ENCODE measurements at regions not wholly inside any gene's neighbourhood (a gene's known extent, or its start where the extent isn't known, plus 50 kb on each side); places are given as distances from the start of the nearest gene placed in this dataset.

GRCh38 chr4:10773010-10773409 lies 88.4 kb upstream of the CLNK start:
- intact Hi-C loops (cut with DNase I), result no loop called here
- TF ChIP-seq POLR2A (IDR thresholded peaks at IDR 0.05; ENCODE audit: low read depth), result no peak
- no peak for TF ChIP-seq EP300 (IDR thresholded peaks at IDR 0.05)
- no peak for TF ChIP-seq CTCF (IDR thresholded peaks at IDR 0.05)
- no peak for DNase-seq (ENCODE audit: extremely low spot score)
- H3K27ac ChIP-seq (replicated peaks in 1 of 4), result no peak overlapping the region
- no peak overlapping the region for H3K4me3 ChIP-seq
- no peaks in the 10 kb centered on the region for H3K4me1 ChIP-seq
- H3K36me3 ChIP-seq, result no peaks in the 10 kb centered on the region
- WGBS, result 49% methylated on average over 3 of the region's 3 CpGs
- H3K9me3 ChIP-seq, result no peaks in the 10 kb centered on the region
- H3K27me3 ChIP-seq, result no peaks in the 10 kb centered on the region

GRCh38 chr4:10765386-10765785 lies 80.8 kb upstream of the CLNK start:
- no peak for DNase-seq (ENCODE audit: extremely low spot score)
- Histone ChIP-seq H3K4me3 (no peak overlapping the region), H3K27ac (replicated peaks in 1 of 4) (no peak overlapping the region), H3K4me1 (no peaks in the 10 kb centered on the region), H3K9me3 (no peaks in the 10 kb centered on the region), H3K36me3 (no peaks in the 10 kb centered on the region), H3K27me3 (no peaks in the 10 kb centered on the region)
- intact Hi-C loops (cut with DNase I), result no loop called here
- WGBS, result 61% methylated on average over 3 of the region's 3 CpGs
- TF ChIP-seq EP300 (IDR thresholded peaks at IDR 0.05), result no peak
- no peak for TF ChIP-seq POLR2A (IDR thresholded peaks at IDR 0.05; ENCODE audit: low read depth)
- TF ChIP-seq POLR2AphosphoS5 (IDR thresholded peaks at IDR 0.05), result no peak
- TF ChIP-seq CTCF (IDR thresholded peaks at IDR 0.05), result no peak

- Histone ChIP-seq H3K9me3 (no peaks in the 10 kb centered on the region), H3K36me3 (no peaks in the 10 kb centered on the region), H3K27me3 (no peaks in the 10 kb centered on the region), H3K27ac (replicated peaks in 1 of 4) (no peak overlapping the region), H3K4me1 (no peaks in the 10 kb centered on the region), H3K4me3 (no peak overlapping the region)
- 70% methylated on average over 4 of the region's 4 CpGs for WGBS
- no peak for TF ChIP-seq POLR2A (IDR thresholded peaks at IDR 0.05; ENCODE audit: low read depth)
- no peak for TF ChIP-seq EP300 (IDR thresholded peaks at IDR 0.05)
- no peak for TF ChIP-seq POLR2AphosphoS5 (IDR thresholded peaks at IDR 0.05)
- no peak for TF ChIP-seq CTCF (IDR thresholded peaks at IDR 0.05)
- DNase-seq (ENCODE audit: extremely low spot score), result no peak
- intact Hi-C loops (cut with DNase I), result no loop called here
These were observed 78.0 kb upstream of the CLNK start for GRCh38 chr4:10762561-10762960.

- Histone ChIP-seq H3K27me3 (no peaks in the 10 kb centered on the region), H3K9me3 (no peaks in the 10 kb centered on the region), H3K27ac (replicated peaks in 1 of 4) (no peak overlapping the region), H3K36me3 (no peaks in the 10 kb centered on the region), H3K4me3 (no peak overlapping the region), H3K4me1 (no peaks in the 10 kb centered on the region)
- intact Hi-C loops (cut with DNase I), result no loop called here
- 79% methylated on average over 1 of the region's 1 CpG for WGBS
- DNase-seq (ENCODE audit: extremely low spot score), result no peak
- TF ChIP-seq EP300 (IDR thresholded peaks at IDR 0.05), result no peak
- TF ChIP-seq POLR2AphosphoS5 (IDR thresholded peaks at IDR 0.05), result no peak
- TF ChIP-seq CTCF (IDR thresholded peaks at IDR 0.05), result no peak
- no peak for TF ChIP-seq POLR2A (IDR thresholded peaks at IDR 0.05; ENCODE audit: low read depth)
These were observed 77.3 kb upstream of the CLNK start for GRCh38 chr4:10761903-10762302.

GRCh38 chr4:10760086-10760485 lies 75.5 kb upstream of the CLNK start:
- Histone ChIP-seq H3K36me3 (no peaks in the 10 kb centered on the region), H3K9me3 (no peaks in the 10 kb centered on the region), H3K4me1 (no peaks in the 10 kb centered on the region), H3K27ac (replicated peaks in 1 of 4) (no peak overlapping the region), H3K27me3 (no peaks in the 10 kb centered on the region), H3K4me3 (no peak overlapping the region)
- no peak for DNase-seq (ENCODE audit: extremely low spot score)
- no peak for TF ChIP-seq CTCF (IDR thresholded peaks at IDR 0.05)
- TF ChIP-seq EP300 (IDR thresholded peaks at IDR 0.05), result no peak
- TF ChIP-seq POLR2AphosphoS5 (IDR thresholded peaks at IDR 0.05), result no peak
- TF ChIP-seq POLR2A (IDR thresholded peaks at IDR 0.05; ENCODE audit: low read depth), result no peak
- intact Hi-C loops (cut with DNase I), result no loop called here
- 88% methylated on average over 3 of the region's 3 CpGs for WGBS
